BLaER1 (cell line): ENCODE measurements at regions not wholly inside any gene's neighbourhood (a gene's known extent, or its start where the extent isn't known, plus 50 kb on each side); places are given as distances from the start of the nearest gene placed in this dataset.

Experiments
- H3K27ac ChIP-seq: shearing (Covaris generic); formaldehyde crosslinking; 2 replicates; pipeline ENCODE4 v1.8.1; 2022
- H3K27me3 ChIP-seq: shearing (Covaris generic); formaldehyde crosslinking; 2 replicates; pipeline ENCODE4 v1.8.1; 2022
- H3K36me3 ChIP-seq: shearing (Covaris generic); formaldehyde crosslinking; 2 replicates; pipeline ENCODE4 v1.8.1; 2022
- H3K4me1 ChIP-seq: shearing (Covaris generic); formaldehyde crosslinking; 2 replicates; pipeline ENCODE4 v1.8.1; 2022
- H3K4me2 ChIP-seq: shearing (Covaris generic); formaldehyde crosslinking; 2 replicates; pipeline ENCODE4 v1.8.1; 2022
- H3K4me3 ChIP-seq: shearing (Covaris generic); formaldehyde crosslinking; 2 replicates; pipeline ENCODE4 v1.8.1; 2022
- H3K9ac ChIP-seq: shearing (Covaris generic); formaldehyde crosslinking; 2 replicates; pipeline ENCODE4 v1.8.1; 2022
- H3K9me3 ChIP-seq: shearing (Covaris generic); formaldehyde crosslinking; 2 replicates; pipeline ENCODE4 v1.8.1; 2022
- H4K20me1 ChIP-seq: shearing (Covaris generic); formaldehyde crosslinking; 2 replicates; pipeline ENCODE4 v1.8.1; 2022
- Cebpa-rat ChIP-seq: shearing (Covaris generic); IDR thresholded peaks from 2 replicates; pipeline ENCODE4 v1.8.1; 2022

DNA sequence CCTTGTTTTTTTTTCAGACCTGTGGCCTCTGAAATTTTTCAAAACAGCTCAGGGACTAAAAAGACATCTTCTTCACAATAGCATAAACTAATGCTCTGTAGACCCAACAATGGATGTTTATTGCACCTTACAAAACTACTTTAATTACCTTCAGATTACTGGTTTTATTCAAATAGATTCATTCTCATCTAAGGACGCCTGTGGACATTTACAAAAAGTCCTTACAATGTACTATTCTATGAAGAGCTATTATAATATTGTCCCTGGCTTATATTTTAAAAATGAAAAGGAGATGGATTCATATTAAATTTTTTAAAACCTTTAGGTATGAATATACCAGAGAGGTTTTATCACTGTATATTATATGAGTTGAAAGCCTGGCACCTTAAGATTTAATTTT is 238.4 kb upstream of the NR5A2 start:
- no peaks in the 10 kb centered on the region for H3K4me1 ChIP-seq
- no peaks in the 10 kb centered on the region for H4K20me1 ChIP-seq
- H3K27me3 ChIP-seq: no peaks in the 10 kb centered on the region
- H3K27ac ChIP-seq: no peak overlapping the region
- H3K9ac ChIP-seq: no peak overlapping the region
- no peaks in the 10 kb centered on the region for H3K9me3 ChIP-seq
- H3K4me2 ChIP-seq: no peak overlapping the region
- TF ChIP-seq Cebpa-rat: no peak
- H3K4me3 ChIP-seq: no peak overlapping the region
- H3K36me3 ChIP-seq: no peaks in the 10 kb centered on the region

DNA sequence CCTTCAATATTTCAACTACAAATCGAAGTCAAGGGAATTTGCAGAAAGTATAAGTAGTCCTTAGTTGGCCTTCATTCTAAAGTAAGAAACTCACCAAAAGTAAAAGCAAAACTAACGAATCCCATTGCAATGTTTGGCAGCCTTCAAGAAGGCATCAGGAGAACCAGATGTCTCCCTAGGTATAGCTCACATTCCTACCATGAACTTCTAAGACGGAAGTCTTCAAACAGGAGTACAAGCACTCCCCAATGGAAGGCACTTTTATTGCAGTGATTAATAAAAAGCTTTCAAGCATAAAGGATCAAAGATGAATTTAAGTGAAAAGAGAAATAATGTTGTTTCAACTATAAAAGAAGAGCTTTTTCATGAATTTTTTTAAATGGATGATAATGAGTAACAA is 236.0 kb upstream of the NR5A2 start:
- Histone ChIP-seq H3K9ac (no peak overlapping the region), H4K20me1 (no peaks in the 10 kb centered on the region), H3K27ac (no peak overlapping the region), H3K9me3 (no peaks in the 10 kb centered on the region), H3K36me3 (no peaks in the 10 kb centered on the region), H3K4me3 (no peak overlapping the region), H3K27me3 (no peaks in the 10 kb centered on the region), H3K4me1 (no peaks in the 10 kb centered on the region), H3K4me2 (no peak overlapping the region)
- no peak for TF ChIP-seq Cebpa-rat

DNA sequence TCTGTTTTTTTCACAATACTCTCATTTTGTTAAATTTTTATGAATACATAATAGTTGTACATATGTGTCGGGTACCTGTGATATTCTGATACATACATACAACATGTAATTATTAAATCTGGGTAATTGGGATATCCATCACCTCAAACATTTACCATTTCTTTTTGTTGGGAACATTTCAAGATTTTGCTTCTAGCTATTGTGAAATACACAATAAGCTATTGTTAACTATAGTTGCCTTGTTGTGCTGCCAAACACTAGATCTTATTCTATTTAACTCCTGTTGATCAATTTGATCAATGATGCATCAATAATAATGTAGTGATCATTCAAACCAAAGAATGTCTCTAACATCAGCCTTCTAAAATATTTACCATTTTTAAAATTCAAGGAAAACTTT is 234.6 kb upstream of the NR5A2 start:
- H3K27me3 ChIP-seq: no peaks in the 10 kb centered on the region
- no peaks in the 10 kb centered on the region for H3K9me3 ChIP-seq
- no peak overlapping the region for H3K4me3 ChIP-seq
- no peak overlapping the region for H3K9ac ChIP-seq
- no peaks in the 10 kb centered on the region for H3K4me1 ChIP-seq
- no peaks in the 10 kb centered on the region for H4K20me1 ChIP-seq
- H3K27ac ChIP-seq: no peak overlapping the region
- no peak for TF ChIP-seq Cebpa-rat
- no peak overlapping the region for H3K4me2 ChIP-seq
- no peaks in the 10 kb centered on the region for H3K36me3 ChIP-seq

DNA sequence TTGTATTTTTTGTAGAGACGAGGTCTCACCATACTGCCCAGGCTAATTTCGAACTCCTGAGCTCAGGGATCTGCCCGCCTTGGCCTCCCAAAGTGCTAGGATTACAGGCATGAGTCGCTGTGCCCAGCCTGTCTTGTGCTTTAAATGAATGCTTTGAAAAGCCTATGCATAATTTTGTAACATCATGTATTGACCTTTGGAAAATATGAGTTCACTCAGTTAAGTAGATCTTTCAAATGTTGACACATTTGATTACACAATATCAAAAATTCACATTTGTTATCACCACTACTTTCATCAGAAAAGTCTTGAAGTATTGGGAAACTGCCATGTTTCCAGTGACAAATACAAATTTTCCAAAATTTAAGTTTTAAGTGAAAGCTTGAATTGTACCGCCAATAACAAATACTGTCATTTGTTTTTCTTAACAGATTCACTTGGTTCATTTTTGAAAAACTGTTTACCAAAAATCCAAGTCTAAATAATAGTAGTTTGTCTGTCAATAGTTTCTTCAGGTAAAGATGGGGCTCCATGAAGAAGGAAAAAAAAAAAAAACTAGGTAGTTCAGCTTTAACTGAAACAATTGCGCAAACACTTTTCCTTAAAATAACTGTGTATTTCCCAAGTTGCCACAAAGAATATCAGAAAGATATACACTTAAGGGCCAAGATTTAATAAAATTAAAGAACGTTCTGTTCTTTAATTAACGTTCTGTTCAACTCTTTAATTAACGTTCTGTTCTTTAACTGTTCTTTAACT is 233.2 kb upstream of the NR5A2 start:
- Histone ChIP-seq H3K36me3 (no peaks in the 10 kb centered on the region), H4K20me1 (no peaks in the 10 kb centered on the region), H3K4me2 (no peak overlapping the region), H3K9me3 (no peaks in the 10 kb centered on the region), H3K4me3 (no peak overlapping the region), H3K9ac (no peak overlapping the region), H3K27me3 (no peaks in the 10 kb centered on the region), H3K4me1 (no peaks in the 10 kb centered on the region), H3K27ac (no peak overlapping the region)
- TF ChIP-seq Cebpa-rat: no peak

DNA sequence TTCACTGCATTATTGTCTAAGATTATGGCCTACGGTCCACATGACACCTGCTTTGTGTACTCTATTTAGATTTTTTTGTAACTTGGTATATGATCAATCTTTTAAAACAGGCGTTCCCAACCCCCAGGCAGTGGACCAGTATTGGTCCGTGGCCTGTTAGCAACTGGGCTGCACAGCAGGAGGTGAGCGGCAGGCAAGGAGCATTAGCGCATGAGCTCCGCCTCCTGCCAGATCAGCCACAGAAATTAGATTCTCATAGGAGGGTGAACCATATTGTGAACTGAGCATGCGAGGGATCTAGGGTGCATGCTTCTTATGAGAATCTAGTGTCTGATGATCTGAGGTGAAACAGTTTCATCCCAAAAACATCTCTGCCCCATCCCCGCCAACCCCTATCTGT is 228.4 kb upstream of the NR5A2 start:
- no peaks in the 10 kb centered on the region for H3K9me3 ChIP-seq
- no peak overlapping the region for H3K4me2 ChIP-seq
- no peak overlapping the region for H3K9ac ChIP-seq
- H3K27ac ChIP-seq: no peak overlapping the region
- H3K4me3 ChIP-seq: no peak overlapping the region
- H3K4me1 ChIP-seq: no peaks in the 10 kb centered on the region
- no peak for TF ChIP-seq Cebpa-rat
- H4K20me1 ChIP-seq: no peaks in the 10 kb centered on the region
- no peaks in the 10 kb centered on the region for H3K36me3 ChIP-seq
- no peaks in the 10 kb centered on the region for H3K27me3 ChIP-seq

DNA sequence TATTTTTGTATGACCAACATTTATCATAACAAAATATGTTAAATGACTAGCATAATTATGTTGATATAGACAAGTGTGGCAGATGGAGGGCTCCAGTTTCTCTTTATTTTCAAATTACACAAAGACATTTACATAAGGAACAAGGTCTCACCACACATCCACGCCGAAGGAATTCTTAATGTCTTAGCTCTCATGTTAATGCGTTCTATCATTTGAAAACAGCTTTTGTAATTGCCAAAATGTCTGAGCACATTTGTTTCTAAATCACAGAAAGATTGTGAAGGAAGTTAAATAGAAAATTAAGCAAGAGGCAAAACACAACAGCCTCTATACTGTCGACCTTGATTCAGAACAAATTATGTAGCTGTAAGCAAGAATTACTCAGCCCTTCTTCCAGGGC is 223.0 kb upstream of the NR5A2 start:
- H3K27ac ChIP-seq: no peak overlapping the region
- no peaks in the 10 kb centered on the region for H3K9me3 ChIP-seq
- H3K4me3 ChIP-seq: no peak overlapping the region
- H3K4me2 ChIP-seq: no peak overlapping the region
- no peaks in the 10 kb centered on the region for H4K20me1 ChIP-seq
- no peak overlapping the region for H3K9ac ChIP-seq
- TF ChIP-seq Cebpa-rat: no peak
- no peaks in the 10 kb centered on the region for H3K36me3 ChIP-seq
- H3K4me1 ChIP-seq: no peaks in the 10 kb centered on the region
- H3K27me3 ChIP-seq: no peaks in the 10 kb centered on the region

DNA sequence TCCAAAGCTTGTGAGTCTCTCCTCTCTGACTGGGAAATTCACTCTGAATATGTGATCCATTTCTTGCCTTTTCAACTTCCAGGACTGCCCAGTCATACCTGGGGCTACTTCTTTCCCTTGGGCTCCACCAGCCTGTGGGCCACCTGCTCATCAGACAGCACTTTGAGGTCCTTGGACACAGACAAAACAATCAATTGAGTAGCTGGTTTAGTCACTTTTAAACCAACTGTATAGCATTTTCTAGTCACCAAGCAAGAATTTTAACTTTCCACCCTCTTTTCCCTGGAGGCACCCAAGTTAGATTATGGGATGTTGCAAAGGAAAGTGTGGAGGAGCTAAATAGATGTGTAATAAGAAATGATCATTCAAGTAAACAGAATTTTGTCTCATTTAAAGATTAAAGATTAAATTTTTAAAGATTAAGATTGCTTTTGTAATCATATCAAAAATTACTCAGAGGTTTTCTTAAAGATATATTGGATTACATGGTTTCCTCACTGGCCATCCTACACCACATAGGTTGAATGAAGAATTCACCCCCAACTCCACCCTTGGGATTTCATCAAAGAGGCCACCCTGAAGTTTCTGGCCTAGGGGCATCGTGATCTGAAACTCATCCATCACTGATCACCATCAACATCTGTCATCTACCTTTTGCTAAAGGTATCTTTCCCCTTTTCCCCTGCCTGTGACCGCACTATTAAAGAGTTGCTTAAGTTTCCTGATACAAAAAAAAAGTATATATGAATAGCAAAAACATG is 219.2 kb upstream of the NR5A2 start:
- no peak overlapping the region for H3K27ac ChIP-seq

DNA sequence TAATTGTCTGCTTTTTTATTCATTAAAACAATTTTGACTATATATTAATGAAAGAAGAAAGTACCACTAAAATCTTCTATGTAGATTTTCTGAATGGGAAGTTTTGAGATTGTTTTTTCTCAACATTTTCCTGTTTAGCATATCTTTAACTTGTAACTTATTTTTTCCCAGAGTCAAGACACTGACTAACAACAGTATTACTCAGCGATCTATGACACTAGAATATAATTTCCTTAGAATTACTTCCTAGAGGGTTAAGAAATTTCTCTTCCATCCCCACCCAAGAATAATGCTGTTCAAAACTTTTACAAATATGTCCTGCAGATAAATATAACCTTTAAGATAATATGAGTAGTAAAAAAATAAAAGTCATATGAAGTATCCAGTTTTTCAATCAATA is 218.2 kb upstream of the NR5A2 start:
- no peaks in the 10 kb centered on the region for H3K36me3 ChIP-seq
- no peak for TF ChIP-seq Cebpa-rat
- H4K20me1 ChIP-seq: no peaks in the 10 kb centered on the region
- H3K9ac ChIP-seq: no peak overlapping the region
- H3K27ac ChIP-seq: no peak overlapping the region
- no peaks in the 10 kb centered on the region for H3K9me3 ChIP-seq
- H3K4me2 ChIP-seq: no peak overlapping the region
- H3K27me3 ChIP-seq: no peaks in the 10 kb centered on the region
- no peak overlapping the region for H3K4me3 ChIP-seq
- H3K4me1 ChIP-seq: no peaks in the 10 kb centered on the region

More for the DNA sequence above, 219.2 kb upstream of the NR5A2 start:
- Histone ChIP-seq H3K36me3 (no peaks in the 10 kb centered on the region), H4K20me1 (no peaks in the 10 kb centered on the region), H3K4me1 (no peaks in the 10 kb centered on the region), H3K9ac (no peak overlapping the region), H3K27me3 (no peaks in the 10 kb centered on the region), H3K9me3 (no peaks in the 10 kb centered on the region), H3K4me2 (no peak overlapping the region), H3K4me3 (no peak overlapping the region)
- TF ChIP-seq Cebpa-rat: no peak

DNA sequence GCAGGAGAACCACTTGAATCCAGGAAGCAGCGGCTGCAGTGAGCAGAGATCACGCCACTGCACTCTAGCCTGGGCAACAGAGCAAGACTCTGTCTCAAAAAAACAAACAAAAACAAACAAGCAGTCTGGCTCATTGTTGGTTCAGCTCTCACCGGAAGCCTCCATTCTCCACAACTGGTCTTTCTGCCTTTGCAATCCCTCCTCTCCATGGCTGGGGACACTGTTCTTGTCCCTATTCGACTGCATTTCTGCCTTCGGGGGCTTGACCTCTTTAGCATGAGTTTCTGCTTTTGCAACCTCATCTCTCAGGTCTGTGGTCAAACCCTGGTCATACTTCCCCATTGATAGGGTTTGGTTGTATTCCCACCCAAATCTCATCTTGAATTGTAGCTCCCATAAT is 216.3 kb upstream of the NR5A2 start:
- H3K27me3 ChIP-seq: no peaks in the 10 kb centered on the region

DNA sequence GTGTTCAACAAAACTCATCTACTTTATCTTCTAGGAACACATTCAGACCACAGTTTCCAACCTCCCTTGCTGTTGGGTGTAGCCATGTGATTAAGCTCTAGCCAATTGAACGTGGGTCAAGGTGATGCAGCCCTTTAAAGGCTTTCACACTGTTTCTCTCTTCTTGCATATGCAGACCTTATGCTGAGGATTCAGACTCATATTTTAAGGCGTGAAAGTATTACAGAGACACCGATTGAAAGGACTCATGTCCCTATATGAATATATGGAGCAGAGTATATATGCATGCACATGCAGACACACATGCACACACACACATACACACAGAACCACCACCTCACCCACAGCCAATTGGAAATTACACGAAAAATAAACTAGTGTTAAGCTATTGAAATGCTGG is 214.3 kb upstream of the NR5A2 start:
- no peaks in the 10 kb centered on the region for H3K4me1 ChIP-seq
- H3K27ac ChIP-seq: no peak overlapping the region
- no peaks in the 10 kb centered on the region for H4K20me1 ChIP-seq
- H3K36me3 ChIP-seq: no peaks in the 10 kb centered on the region
- 0 out of 2 replicates have a peak, but pooled peaks cover 5% of the 10 kb centered on the region for H3K9me3 ChIP-seq
- TF ChIP-seq Cebpa-rat: no peak
- no peak overlapping the region for H3K4me2 ChIP-seq
- no peak overlapping the region for H3K9ac ChIP-seq
- H3K4me3 ChIP-seq: no peak overlapping the region
- no peaks in the 10 kb centered on the region for H3K27me3 ChIP-seq

More for the DNA sequence above, 216.3 kb upstream of the NR5A2 start:
- Histone ChIP-seq H3K36me3 (no peaks in the 10 kb centered on the region), H3K4me1 (no peaks in the 10 kb centered on the region), H3K4me2 (no peak overlapping the region), H3K27ac (no peak overlapping the region), H4K20me1 (no peaks in the 10 kb centered on the region), H3K9ac (no peak overlapping the region), H3K4me3 (no peak overlapping the region), H3K9me3 (0 out of 2 replicates have a peak, but pooled peaks cover 4% of the 10 kb centered on the region)
- no peak for TF ChIP-seq Cebpa-rat
